NT2/D1 (cell line): ENCODE measurements at regions not wholly inside any gene's neighbourhood (a gene's known extent, or its start where the extent isn't known, plus 50 kb on each side); places are given as distances from the start of the nearest gene placed in this dataset.

Experiments
- SUZ12 ChIP-seq: IDR thresholded peaks from 2 replicates; pipeline ENCODE4 v1.6.1; 2011; ENCODE audit not compliant: insufficient read length, insufficient read depth; ENCODE audit errors: extremely low read depth
- YY1 ChIP-seq: IDR thresholded peaks from 2 replicates; pipeline ENCODE4 v1.6.1; 2011; ENCODE audit not compliant: insufficient read length, insufficient read depth
- ZNF274 ChIP-seq: IDR thresholded peaks from 2 replicates; pipeline ENCODE4 v1.6.1; 2011; ENCODE audit warnings: mild to moderate bottlenecking, low read depth, low read length

DNA sequence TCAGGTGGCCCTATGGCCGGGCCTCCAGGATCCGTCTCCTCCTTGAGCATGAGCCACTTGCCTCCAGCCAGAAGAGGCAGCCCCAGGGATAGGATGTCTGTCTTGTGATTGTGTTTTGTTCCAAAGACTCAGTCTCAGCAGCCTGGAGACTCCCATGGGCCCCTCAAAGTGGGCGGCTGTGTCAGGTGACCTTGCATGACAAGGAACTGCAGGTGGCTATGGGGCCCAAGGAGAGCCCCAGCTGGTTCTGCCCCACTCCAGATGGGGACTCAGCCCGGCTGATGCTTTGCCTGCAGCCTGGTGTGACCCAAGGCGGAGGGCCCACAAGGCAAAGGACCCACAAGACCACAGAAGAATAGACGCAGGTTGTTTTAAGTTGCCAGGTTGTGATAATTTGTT, 284.3 kb upstream of the IRX4 start:
- TF ChIP-seq SUZ12 (no peak), YY1 (no peak), ZNF274 (no peak)
